NCI-H82 treated with DMSO at 0.1 percent for 48 hours (cell line): ENCODE measurements at regions not wholly inside any gene's neighbourhood (a gene's known extent, or its start where the extent isn't known, plus 50 kb on each side); places are given as distances from the start of the nearest gene placed in this dataset.
"Not testable (repeated sequence)": the region's sequence is repeated elsewhere in the genome, so short reads cannot be mapped to it uniquely, and the experiment has no call there.

Source experiments
- DNase-seq: peaks from one replicate; lab custom pipeline; 2025; ENCODE audit not compliant: unreplicated experiment; lab: John Stamatoyannopoulos, UW

DNA sequence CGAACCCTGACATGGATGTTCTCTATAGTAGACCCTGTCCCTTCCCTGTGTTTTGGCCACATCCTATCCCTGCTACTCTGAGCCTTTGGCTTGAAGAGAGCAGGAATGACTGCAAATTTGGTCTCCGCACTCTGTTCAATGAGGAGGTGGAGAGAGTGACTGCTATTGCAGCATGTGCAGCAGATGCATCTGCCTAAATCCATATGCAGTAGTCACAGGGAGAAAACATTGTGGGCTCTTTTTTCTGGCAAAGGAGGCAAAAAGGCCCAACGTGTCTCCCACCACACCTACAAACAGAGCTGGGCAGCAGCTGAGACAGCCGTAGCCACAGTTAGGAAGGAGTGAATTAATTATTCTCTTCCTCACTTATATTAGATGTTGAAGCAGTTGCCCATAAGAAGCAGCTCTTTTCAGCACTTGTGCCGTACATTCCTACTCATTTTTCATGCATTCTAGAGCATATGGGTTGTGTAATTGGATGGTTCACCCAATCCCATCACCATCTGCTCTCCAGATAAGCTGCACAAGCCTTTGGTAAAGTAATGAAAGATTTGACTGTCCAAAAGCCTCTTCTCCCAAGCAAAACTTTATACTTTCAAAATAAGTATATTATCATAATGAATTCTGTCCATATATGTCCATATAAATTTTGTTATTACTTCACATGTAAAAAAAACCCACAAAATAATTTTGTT, 147.9 kb upstream of the FAM47A start:
- DNase-seq, result peak; percentile 82

DNA sequence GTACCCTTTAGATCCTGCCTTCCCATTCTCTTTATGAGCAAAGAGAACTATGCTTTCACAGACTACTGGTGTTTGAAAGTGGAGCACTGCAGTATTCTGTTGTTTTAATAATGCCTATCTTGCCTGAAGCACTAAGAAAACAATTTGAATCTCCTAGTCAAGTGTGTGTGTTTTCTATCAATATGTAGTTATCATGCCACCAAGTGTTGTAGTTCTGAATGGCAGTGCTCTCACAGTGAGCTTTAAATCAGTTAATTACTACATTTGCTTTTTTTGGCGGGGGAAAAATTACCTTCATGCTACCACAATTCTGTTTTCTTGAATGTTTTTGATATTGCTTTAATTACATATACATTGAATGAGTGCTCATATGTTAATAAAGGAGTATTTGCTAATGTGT, 143.6 kb upstream of the FAM47A start:
- DNase-seq, result peak; percentile 4

- DNase-seq, result no peak
Measured at GRCh38 chrX:34270434-34270833, 138.3 kb upstream of the FAM47A start.

GRCh38 chrX:34238896-34239295, 106.8 kb upstream of the FAM47A start:
- no peak for DNase-seq

GRCh38 chrX:34230156-34230555, 98.0 kb upstream of the FAM47A start:
- not testable (repeated sequence) for DNase-seq

DNA sequence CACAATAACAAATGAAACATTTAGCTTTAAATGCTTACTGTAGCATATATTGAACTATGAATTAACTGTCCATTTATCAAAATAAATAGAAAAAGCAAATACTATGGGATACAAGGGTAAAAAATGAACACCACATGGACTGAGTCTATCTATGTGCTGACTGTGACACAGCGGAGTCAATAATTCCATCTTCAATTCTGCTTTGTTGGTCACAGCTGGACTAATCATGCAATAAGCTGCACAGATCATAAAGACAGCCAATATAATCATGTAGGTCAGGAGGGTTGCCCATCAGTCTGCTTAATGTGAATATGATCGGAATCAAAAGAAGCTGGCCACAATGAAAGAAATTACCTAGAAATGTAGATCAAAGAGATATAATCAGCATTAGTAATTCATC, 95.7 kb upstream of the FAM47A start:
- DNase-seq, result no peak

DNA sequence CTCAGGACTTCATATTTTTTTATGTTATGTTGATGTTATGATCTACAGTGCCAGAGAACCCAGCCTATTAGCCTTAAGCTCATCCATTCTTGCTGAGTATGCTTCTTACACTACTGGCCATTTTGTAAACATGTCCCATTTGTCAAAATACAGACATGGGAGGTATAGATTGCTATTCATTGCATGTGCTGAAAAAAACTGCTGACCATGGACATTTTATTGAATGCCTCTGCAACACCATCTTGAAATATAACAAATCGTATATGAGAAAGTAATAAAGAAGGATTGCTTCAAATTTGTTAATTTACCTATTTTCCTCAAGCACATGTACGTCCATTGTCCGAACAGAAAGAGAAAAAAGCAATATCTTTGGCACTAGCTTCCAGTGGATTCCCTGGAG, 91.5 kb upstream of the FAM47A start:
- DNase-seq, result no peak

GRCh38 chrX:34218063-34218462, 85.9 kb upstream of the FAM47A start:
- no peak for DNase-seq

DNA sequence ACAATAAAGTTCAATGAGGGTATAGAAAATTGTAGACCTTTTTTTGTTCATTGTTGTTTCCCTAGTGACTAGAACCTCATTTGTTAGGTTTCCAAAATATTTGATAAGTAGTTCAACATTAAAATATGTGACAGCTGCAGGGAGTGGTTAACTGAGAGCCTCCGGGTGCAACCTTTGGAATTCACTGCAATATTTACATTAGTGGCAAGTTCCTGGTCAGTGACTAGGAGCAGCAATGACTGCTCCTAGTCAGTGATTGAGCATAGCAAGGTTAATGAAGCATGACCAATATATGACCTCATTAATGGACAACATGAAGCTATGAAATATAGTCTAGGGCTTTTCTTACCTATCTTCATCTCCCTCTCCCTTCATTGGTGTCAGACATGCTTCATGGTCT, 65.8 kb upstream of the FAM47A start:
- no peak for DNase-seq
